ENCODE measurements at regions not wholly inside any gene's neighbourhood (a gene's known extent, or its start where the extent isn't known, plus 50 kb on each side); places are given as distances from the start of the nearest gene placed in this dataset.
A peak's percentile ranks its signal among the peaks of the same experiment; 100 is the strongest.

- no peak for DNase-seq (ENCODE audit: extremely low read depth, insufficient read length)
- no peaks in the 10 kb centered on the region for H3K27me3 ChIP-seq (replicated peaks; ENCODE audit: control insufficient read depth, insufficient read depth, low read length)
- no peak overlapping the region for H3K4me3 ChIP-seq (replicated peaks; ENCODE audit: low read depth, low read length)
- H3K36me3 ChIP-seq (ENCODE audit: control insufficient read depth, insufficient read depth, low read length) = no peaks in the 10 kb centered on the region
- TF ChIP-seq CTCF (IDR thresholded peaks at IDR 0.05; ENCODE audit: insufficient read depth, low read length, poor library complexity, severe bottlenecking) = no peak
Observed at GRCh38 chr3:36114353-36114752, 266.0 kb upstream of the STAC start.

GRCh38 chr3:36124118-36124796, 256.0 kb upstream of the STAC start:
- DNase-seq (ENCODE audit: extremely low read depth, insufficient read length) = no peak
- H3K27me3 ChIP-seq (replicated peaks; ENCODE audit: control insufficient read depth, insufficient read depth, low read length) = no peaks in the 10 kb centered on the region
- H3K4me3 ChIP-seq (replicated peaks; ENCODE audit: low read depth, low read length) = no peak overlapping the region
- H3K36me3 ChIP-seq (ENCODE audit: control insufficient read depth, insufficient read depth, low read length) = no peaks in the 10 kb centered on the region
- peak; percentile 11 for TF ChIP-seq CTCF (IDR thresholded peaks at IDR 0.05; ENCODE audit: insufficient read depth, low read length, poor library complexity, severe bottlenecking)

- H3K4me3 ChIP-seq (replicated peaks; ENCODE audit: low read depth, low read length) = no peak overlapping the region
- TF ChIP-seq CTCF (IDR thresholded peaks at IDR 0.05; ENCODE audit: insufficient read depth, low read length, poor library complexity, severe bottlenecking) = no peak
- DNase-seq (ENCODE audit: extremely low read depth, insufficient read length) = no peak
Observed at GRCh38 chr3:36132214-36132613, 248.1 kb upstream of the STAC start.

GRCh38 chr3:36135863-36136262, 244.4 kb upstream of the STAC start:
- no peaks in the 10 kb centered on the region for H3K36me3 ChIP-seq (ENCODE audit: control insufficient read depth, insufficient read depth, low read length)
- H3K4me3 ChIP-seq (replicated peaks; ENCODE audit: low read depth, low read length) = no peak overlapping the region
- no peak for TF ChIP-seq CTCF (IDR thresholded peaks at IDR 0.05; ENCODE audit: insufficient read depth, low read length, poor library complexity, severe bottlenecking)
- H3K27me3 ChIP-seq (replicated peaks; ENCODE audit: control insufficient read depth, insufficient read depth, low read length) = no peaks in the 10 kb centered on the region
- DNase-seq (ENCODE audit: extremely low read depth, insufficient read length) = no peak

More at GRCh38 chr3:36132214-36132613, 248.1 kb upstream of the STAC start:
- H3K27me3 ChIP-seq (replicated peaks; ENCODE audit: control insufficient read depth, insufficient read depth, low read length) = no peaks in the 10 kb centered on the region
- no peaks in the 10 kb centered on the region for H3K36me3 ChIP-seq (ENCODE audit: control insufficient read depth, insufficient read depth, low read length)

- no peak for DNase-seq (ENCODE audit: extremely low read depth, insufficient read length)
- no peak for TF ChIP-seq CTCF (IDR thresholded peaks at IDR 0.05; ENCODE audit: insufficient read depth, low read length, poor library complexity, severe bottlenecking)
- Histone ChIP-seq H3K36me3 (ENCODE audit: control insufficient read depth, insufficient read depth, low read length) (no peaks in the 10 kb centered on the region), H3K27me3 (replicated peaks; ENCODE audit: control insufficient read depth, insufficient read depth, low read length) (no peaks in the 10 kb centered on the region; the same call in 1 of the 2 replicates), H3K4me3 (replicated peaks; ENCODE audit: low read depth, low read length) (no peak overlapping the region)
Observed at GRCh38 chr3:36142746-36143145, 237.6 kb upstream of the STAC start.

GRCh38 chr3:36146404-36146803, 233.9 kb upstream of the STAC start:
- Histone ChIP-seq H3K27me3 (replicated peaks; ENCODE audit: control insufficient read depth, insufficient read depth, low read length) (no peaks in the 10 kb centered on the region; the same call in 1 of the 2 replicates), H3K4me3 (replicated peaks; ENCODE audit: low read depth, low read length) (no peak overlapping the region), H3K36me3 (ENCODE audit: control insufficient read depth, insufficient read depth, low read length) (no peaks in the 10 kb centered on the region)
- no peak for TF ChIP-seq CTCF (IDR thresholded peaks at IDR 0.05; ENCODE audit: insufficient read depth, low read length, poor library complexity, severe bottlenecking)
- DNase-seq (ENCODE audit: extremely low read depth, insufficient read length) = no peak

Data from GM06990 (cell line).